Neural cell (in vitro differentiated cells): ENCODE measurements at regions not wholly inside any gene's neighbourhood (a gene's known extent, or its start where the extent isn't known, plus 50 kb on each side); places are given as distances from the start of the nearest gene placed in this dataset.

Source experiments
- H2AFZ ChIP-seq: fragments of 200-600, 300-800 bp; sonication (generic), shearing (Covaris generic); 2 replicates; pipeline ENCODE4 v1.6.0; 2014; ENCODE audit warnings: low read depth, mild to moderate bottlenecking, antibody characterized with exemption, low read length, moderate library complexity
- H3F3A ChIP-seq: fragments of 200-600 bp; shearing (Covaris generic); 2 replicates; pipeline ENCODE4 v1.6.1; 2016; ENCODE audit warnings: mild to moderate bottlenecking, moderate library complexity, mixed read lengths, antibody characterized with exemption, low read length; ENCODE audit not compliant: insufficient read depth, poor library complexity, severe bottlenecking
- H3K27ac ChIP-seq: fragments of 200-600, 300-800 bp; sonication (generic), shearing (Covaris generic); 2 replicates; pipeline ENCODE4 v1.5.1; 2014; ENCODE audit warnings: mild to moderate bottlenecking, low read length, moderate library complexity
- H3K27me3 ChIP-seq: fragments of 300-800, 200-600 bp; sonication (generic), shearing (Covaris generic); 2 replicates; pipeline ENCODE4 v1.6.0; 2014; ENCODE audit warnings: mild to moderate bottlenecking, low read depth, low read length, moderate library complexity; ENCODE audit not compliant: insufficient read depth
- H3K36me3 ChIP-seq: fragments of 300-800, 200-600 bp; sonication (generic), shearing (Covaris generic); 2 replicates; pipeline ENCODE4 v1.5.1; 2014; ENCODE audit warnings: mild to moderate bottlenecking, antibody characterized with exemption, low read length, moderate library complexity; ENCODE audit not compliant: insufficient read depth
- H3K4me2 ChIP-seq: fragments of 300-800, 200-600 bp; sonication (generic), shearing (Covaris generic); 2 replicates; pipeline ENCODE4 v1.6.0; 2014; ENCODE audit warnings: mild to moderate bottlenecking, low read length
- H3K4me3 ChIP-seq: fragments of 300-800, 200-600 bp; sonication (generic), shearing (Covaris generic); 2 replicates; pipeline ENCODE4 v1.5.1; 2014; ENCODE audit warnings: mild to moderate bottlenecking, low read length, moderate library complexity
- H3K79me2 ChIP-seq: fragments of 200-600 bp; shearing (Covaris generic); replicated peaks from 2 replicates; pipeline ENCODE4 v1.6.0; 2014; ENCODE audit warnings: mild to moderate bottlenecking, low read length, moderate library complexity; ENCODE audit not compliant: insufficient read depth
- H3K9ac ChIP-seq: fragments of 300-800, 200-600 bp; sonication (generic), shearing (Covaris generic); 2 replicates; pipeline ENCODE4 v1.6.1; 2016; ENCODE audit warnings: mild to moderate bottlenecking, low read length, mixed read lengths
- H3K9me2 ChIP-seq: fragments of 200-600 bp; shearing (Covaris generic); 2 replicates; pipeline ENCODE4 v1.6.1; 2016; ENCODE audit warnings: mild to moderate bottlenecking, low read length, mixed read lengths; ENCODE audit not compliant: insufficient read depth
- H3K9me3 ChIP-seq: fragments of 200-600, 300-800 bp; sonication (generic), shearing (Covaris generic); 2 replicates; pipeline ENCODE4 v1.6.1; 2016; ENCODE audit warnings: mild to moderate bottlenecking, mixed run types, low read length, moderate library complexity, mixed read lengths
- H4K20me1 ChIP-seq: fragments of 200-600 bp; shearing (Covaris generic); 2 replicates; pipeline ENCODE4 v1.6.1; 2016; ENCODE audit warnings: mild to moderate bottlenecking, mixed run types; ENCODE audit not compliant: insufficient read depth
- CTCF ChIP-seq: fragments of 450-650 bp; IDR thresholded peaks from 2 replicates; pipeline ENCODE4 v1.5.1; 2014; ENCODE audit warnings: antibody characterized with exemption, mild to moderate bottlenecking, moderate library complexity; ENCODE audit not compliant: poor library complexity, severe bottlenecking
- EP300 ChIP-seq: fragments of 450-650 bp; conservative IDR thresholded peaks from 2 replicates; pipeline ENCODE4 v1.6.1; 2014; ENCODE audit warnings: antibody characterized with exemption, mild to moderate bottlenecking, moderate library complexity; ENCODE audit not compliant: poor library complexity, severe bottlenecking
- EZH2 ChIP-seq: fragments of 200-600, 300-800 bp; shearing (Covaris generic), sonication (generic); IDR thresholded peaks from 2 replicates; pipeline ENCODE4 v1.6.1; 2014; ENCODE audit warnings: antibody characterized with exemption, low read length, borderline replicate concordance, mild to moderate bottlenecking; ENCODE audit not compliant: insufficient read depth, poor library complexity, severe bottlenecking
- MXI1 ChIP-seq: fragments of 450-650 bp; conservative IDR thresholded peaks from 2 replicates; pipeline ENCODE4 v1.6.1; 2014; ENCODE audit warnings: antibody characterized with exemption, mild to moderate bottlenecking; ENCODE audit not compliant: poor library complexity, severe bottlenecking
- POLR2AphosphoS5 ChIP-seq: IDR thresholded peaks from 2 replicates; pipeline ENCODE4 v1.6.1; 2012
- RAD21 ChIP-seq: fragments of 450-650 bp; conservative IDR thresholded peaks from 2 replicates; pipeline ENCODE4 v1.6.1; 2014; ENCODE audit warnings: antibody characterized with exemption, mild to moderate bottlenecking, moderate library complexity
- REST ChIP-seq: IDR thresholded peaks from 2 replicates; pipeline ENCODE4 v1.6.1; 2012; ENCODE audit warnings: borderline replicate concordance
- SMC3 ChIP-seq: fragments of 450-650 bp; conservative IDR thresholded peaks from 2 replicates; pipeline ENCODE4 v1.6.1; 2014; ENCODE audit warnings: antibody characterized with exemption, mild to moderate bottlenecking, moderate library complexity; ENCODE audit not compliant: poor library complexity
- TAF1 ChIP-seq: IDR thresholded peaks from 2 replicates; pipeline ENCODE4 v1.6.1; 2012; ENCODE audit warnings: low read depth

- H2AFZ ChIP-seq = no peak overlapping the region
- TF ChIP-seq POLR2AphosphoS5 (no peak), EP300 (peak; percentile 71)
- no peaks in the 10 kb centered on the region for H3K9me3 ChIP-seq
- H3K27me3 ChIP-seq = no peaks in the 10 kb centered on the region
- no peaks in the 10 kb centered on the region for H3K9me2 ChIP-seq
- H3K9ac ChIP-seq = no peak overlapping the region
- no peak overlapping the region for H3K27ac ChIP-seq
- no peaks in the 10 kb centered on the region for H3K36me3 ChIP-seq
- H3F3A ChIP-seq = no peaks in the 10 kb centered on the region
- no peaks in the 10 kb centered on the region for H4K20me1 ChIP-seq
- H3K4me2 ChIP-seq = no peak overlapping the region
- H3K4me3 ChIP-seq = no peak overlapping the region
- no peaks in the 10 kb centered on the region for H3K79me2 ChIP-seq
Measured at GRCh38 chrX:456551-457291, 70.0 kb upstream of the PPP2R3B start.

- Histone ChIP-seq H3K9me3 (no peaks in the 10 kb centered on the region), H3K36me3 (no peaks in the 10 kb centered on the region), H4K20me1 (no peaks in the 10 kb centered on the region), H3K79me2 (no peaks in the 10 kb centered on the region), H3K9ac (no peak overlapping the region), H3K4me3 (no peak overlapping the region), H3K4me2 (no peak overlapping the region), H2AFZ (no peak overlapping the region), H3K27ac (no peak overlapping the region), H3K9me2 (no peaks in the 10 kb centered on the region), H3K27me3 (no peaks in the 10 kb centered on the region), H3F3A (no peaks in the 10 kb centered on the region)
- TF ChIP-seq MXI1 (no peak), POLR2AphosphoS5 (no peak), EP300 (peak; percentile 21)
Measured at GRCh38 chrX:457292-457679, 70.6 kb upstream of the PPP2R3B start.

- Histone ChIP-seq H3K79me2 (no peaks in the 10 kb centered on the region), H3K9me3 (no peaks in the 10 kb centered on the region), H3K4me2 (no peak overlapping the region), H4K20me1 (no peaks in the 10 kb centered on the region), H3K27me3 (no peaks in the 10 kb centered on the region), H3K9ac (no peak overlapping the region), H3F3A (no peaks in the 10 kb centered on the region), H3K27ac (peak overlapping the region; percentile 82), H3K4me3 (no peak overlapping the region), H3K9me2 (no peaks in the 10 kb centered on the region), H3K36me3 (no peaks in the 10 kb centered on the region), H2AFZ (no peak overlapping the region)
- TF ChIP-seq CTCF (no peak), EP300 (no peak), EZH2 (no peak), POLR2AphosphoS5 (no peak), RAD21 (no peak), SMC3 (no peak), MXI1 (no peak), REST (no peak), TAF1 (no peak)
Measured at GRCh38 chrX:458631-459061, 71.9 kb upstream of the PPP2R3B start.
